Activated naive CD4-positive, alpha-beta T cell treated with anti-CD3 and anti-CD28 coated beads, Interleukin-2, amount 50 U/mL, for 24 hours (primary cell): ENCODE measurements at regions not wholly inside any gene's neighbourhood (a gene's known extent, or its start where the extent isn't known, plus 50 kb on each side); places are given as distances from the start of the nearest gene placed in this dataset.
"Not testable (repeated sequence)": the region's sequence is repeated elsewhere in the genome, so short reads cannot be mapped to it uniquely, and the experiment has no call there.

Experiments used
- H3K27ac Mint-ChIP-seq: one replicate; pipeline ENCODE4 v1.8.0; 2021; ENCODE audit warnings: mild to moderate bottlenecking, mixed read lengths
- H3K27me3 Mint-ChIP-seq: one replicate; pipeline ENCODE4 v1.8.0; 2021; ENCODE audit warnings: mixed read lengths
- H3K36me3 Mint-ChIP-seq: one replicate; pipeline ENCODE4 v1.8.0; 2021; ENCODE audit warnings: mixed read lengths
- H3K4me1 Mint-ChIP-seq: one replicate; pipeline ENCODE4 v1.8.0; 2021; ENCODE audit warnings: mixed read lengths
- H3K4me3 Mint-ChIP-seq: one replicate; pipeline ENCODE4 v1.8.0; 2021; ENCODE audit warnings: mild to moderate bottlenecking, mixed read lengths
- H3K9me3 Mint-ChIP-seq: one replicate; pipeline ENCODE4 v1.8.0; 2021; ENCODE audit warnings: mixed read lengths

DNA sequence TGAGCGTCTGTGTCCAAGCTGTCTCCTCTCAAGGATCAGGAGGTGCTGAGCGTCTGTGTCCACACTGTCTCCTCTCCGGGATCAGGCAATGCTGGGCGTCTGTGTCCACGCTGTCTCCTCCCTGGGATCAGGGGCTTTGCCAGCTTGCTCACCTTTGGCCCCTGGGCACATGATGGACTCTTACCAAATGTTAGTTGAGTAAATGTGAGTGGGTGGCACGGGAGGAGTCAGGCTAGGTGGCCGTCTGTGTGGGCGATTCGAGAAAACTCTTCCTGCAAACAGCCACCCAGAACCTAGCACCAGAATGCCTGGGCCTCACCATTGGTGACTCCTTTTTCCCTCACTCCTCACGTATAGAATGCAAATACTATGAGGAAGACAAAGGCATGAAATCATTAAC is 162.9 kb downstream of the LAT start:
- H3K36me3 Mint-ChIP-seq, H3K27me3 Mint-ChIP-seq, H3K9me3 Mint-ChIP-seq, H3K27ac Mint-ChIP-seq, H3K4me3 Mint-ChIP-seq: not testable (repeated sequence)
- peaks cover 39% of the 10 kb centered on the region for H3K4me1 Mint-ChIP-seq

DNA sequence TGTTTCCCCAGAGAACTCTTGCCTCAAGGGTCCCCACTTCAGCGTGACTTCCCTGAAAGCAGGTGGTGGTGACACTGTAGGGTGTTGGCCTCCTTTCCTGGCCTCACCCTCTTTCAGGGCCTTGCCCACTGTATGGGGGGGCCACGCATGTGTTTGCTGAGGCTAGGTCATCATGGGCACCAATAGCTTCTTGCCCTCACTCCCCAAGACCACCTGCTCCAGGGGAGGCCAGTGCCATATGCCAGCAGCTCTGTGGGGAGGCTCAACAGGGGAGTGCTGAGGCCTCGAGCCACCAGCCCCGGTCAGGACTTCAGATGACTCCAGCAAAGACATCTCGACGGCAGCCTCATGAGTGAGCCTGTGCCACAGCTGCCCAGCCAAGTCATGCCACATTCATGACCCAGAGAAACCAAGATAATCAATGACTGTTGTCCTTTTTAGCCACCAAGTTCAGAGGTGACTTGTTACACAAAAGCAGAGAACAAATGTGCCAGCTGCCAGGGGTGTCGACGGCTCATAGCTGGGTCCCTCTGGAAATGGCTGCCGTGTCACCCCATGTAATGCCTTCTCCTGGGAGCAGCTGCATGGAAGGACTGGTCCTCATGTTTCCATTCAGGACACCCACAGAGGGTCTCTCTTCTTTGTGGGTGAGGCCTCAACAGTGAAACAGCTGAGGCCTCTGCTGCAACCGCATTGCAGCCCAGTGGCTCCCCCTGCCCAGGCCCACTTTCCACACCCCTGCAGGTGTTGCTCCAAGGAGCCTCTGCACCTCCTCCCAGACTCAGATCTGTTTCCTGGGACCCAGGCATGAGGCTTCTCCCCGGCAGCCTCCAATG is 162.2 kb downstream of the LAT start:
- H3K9me3 Mint-ChIP-seq, H3K27me3 Mint-ChIP-seq, H3K27ac Mint-ChIP-seq, H3K4me3 Mint-ChIP-seq, H3K36me3 Mint-ChIP-seq: not testable (repeated sequence)
- peaks cover 36% of the 10 kb centered on the region for H3K4me1 Mint-ChIP-seq

DNA sequence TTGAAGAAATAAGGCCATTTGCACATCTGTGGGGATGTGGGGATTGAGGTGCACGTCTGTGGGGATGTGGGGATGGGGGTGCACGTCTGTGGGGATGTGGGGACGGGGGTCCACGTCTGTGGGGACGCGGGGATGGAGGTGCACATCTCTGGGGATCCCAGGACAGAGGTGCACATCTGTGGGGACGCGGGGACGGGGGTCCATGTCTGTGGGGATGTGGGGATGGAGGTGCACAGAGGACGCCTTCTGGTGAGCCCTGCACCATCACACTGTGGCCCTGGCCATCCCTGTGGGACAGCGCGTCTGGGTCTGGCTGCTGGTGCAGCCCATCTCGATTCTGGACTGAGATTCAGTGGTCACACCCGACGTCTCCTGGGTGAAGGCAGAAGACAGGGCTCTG is 161.4 kb downstream of the LAT start:
- no peak overlapping the region for H3K4me3 Mint-ChIP-seq
- peaks cover 36% of the 10 kb centered on the region for H3K4me1 Mint-ChIP-seq
- no peaks in the 10 kb centered on the region for H3K9me3 Mint-ChIP-seq
- no peak overlapping the region for H3K27ac Mint-ChIP-seq
- no peaks in the 10 kb centered on the region for H3K27me3 Mint-ChIP-seq
- H3K36me3 Mint-ChIP-seq: peaks cover 9% of the 10 kb centered on the region

DNA sequence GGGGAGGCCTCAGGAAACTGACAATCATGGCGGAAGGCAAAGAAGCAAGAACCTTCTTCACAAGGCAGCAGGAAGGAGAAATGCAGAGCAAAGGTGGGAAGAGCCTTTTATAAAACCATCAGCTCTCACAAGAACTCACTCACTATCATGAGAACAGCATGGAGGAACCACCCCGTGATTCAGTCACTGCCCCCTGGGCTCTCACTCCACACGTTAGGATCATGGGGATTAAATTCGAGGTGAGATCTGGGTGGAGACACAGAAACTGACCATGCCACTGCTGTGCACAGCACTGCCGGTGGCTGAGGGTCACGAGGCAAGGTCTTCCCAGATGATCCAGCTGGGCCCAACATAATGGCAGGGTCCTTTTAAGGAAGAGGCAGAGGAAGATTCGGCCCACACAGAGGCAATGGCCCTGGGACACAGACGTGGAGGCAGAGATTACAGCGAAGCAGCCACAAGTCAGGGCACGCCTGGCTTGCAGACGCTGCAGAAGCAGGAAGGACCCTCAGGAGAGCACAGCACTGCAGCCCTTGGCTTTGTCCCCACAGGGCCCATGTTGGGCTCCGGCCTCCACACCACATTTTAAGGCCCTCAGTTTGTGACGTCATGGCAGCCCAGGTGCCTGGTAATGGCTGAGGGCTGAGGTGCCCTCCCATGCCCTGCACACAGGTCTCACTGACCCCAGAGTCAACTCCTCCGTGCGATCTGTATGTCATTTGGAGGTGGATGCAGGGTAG is 160.8 kb downstream of the LAT start:
- H3K4me1 Mint-ChIP-seq: peaks cover 35% of the 10 kb centered on the region
- H3K4me3 Mint-ChIP-seq, H3K9me3 Mint-ChIP-seq, H3K36me3 Mint-ChIP-seq, H3K27me3 Mint-ChIP-seq: not testable (repeated sequence)
- peak overlapping the region; percentile 10 for H3K27ac Mint-ChIP-seq

DNA sequence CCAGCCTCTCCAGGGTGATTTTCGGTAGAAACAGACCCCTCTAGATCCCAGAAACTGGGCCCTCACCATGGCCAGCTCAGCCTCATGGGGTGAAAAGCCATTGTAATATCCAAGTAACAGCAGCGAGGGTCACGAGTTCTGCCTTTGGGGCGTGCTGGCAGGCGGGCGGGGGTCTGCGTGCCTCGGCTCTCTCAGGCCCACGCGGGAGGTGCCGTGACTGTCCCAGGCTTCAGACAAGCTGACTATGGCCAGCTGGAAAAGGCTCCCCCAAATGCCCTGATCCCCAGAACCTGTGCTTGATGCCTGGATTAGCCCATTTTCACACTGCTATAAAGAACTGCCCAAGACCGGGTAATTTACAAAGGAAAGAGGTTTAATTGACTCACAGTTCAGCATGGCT is 160.2 kb downstream of the LAT start:
- not testable (repeated sequence) for H3K27me3 Mint-ChIP-seq, H3K9me3 Mint-ChIP-seq, H3K36me3 Mint-ChIP-seq, H3K27ac Mint-ChIP-seq, H3K4me3 Mint-ChIP-seq
- H3K4me1 Mint-ChIP-seq: peaks cover 29% of the 10 kb centered on the region

DNA sequence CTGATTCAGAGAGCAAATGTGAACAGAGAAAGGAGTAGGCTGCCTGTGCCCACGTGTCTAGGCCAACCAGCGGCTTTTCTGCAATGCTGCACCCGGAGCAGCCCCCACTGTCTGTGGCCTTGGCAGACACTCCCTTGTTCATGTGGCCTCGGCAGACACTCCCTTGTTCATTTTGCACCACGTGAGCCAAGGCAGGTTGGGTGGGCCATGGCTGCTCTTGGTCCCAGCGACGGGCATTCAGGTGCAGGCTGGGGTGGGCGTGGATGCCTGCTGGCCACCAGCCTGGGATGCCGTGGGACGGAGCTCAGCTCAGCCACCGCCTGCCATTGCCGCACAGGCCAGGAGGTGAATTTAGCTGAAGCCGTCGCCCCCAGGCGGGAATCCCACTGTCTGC is 159.8 kb downstream of the LAT start:
- peaks cover 25% of the 10 kb centered on the region for H3K4me1 Mint-ChIP-seq
- not testable (repeated sequence) for H3K27ac Mint-ChIP-seq, H3K27me3 Mint-ChIP-seq, H3K36me3 Mint-ChIP-seq, H3K4me3 Mint-ChIP-seq, H3K9me3 Mint-ChIP-seq

DNA sequence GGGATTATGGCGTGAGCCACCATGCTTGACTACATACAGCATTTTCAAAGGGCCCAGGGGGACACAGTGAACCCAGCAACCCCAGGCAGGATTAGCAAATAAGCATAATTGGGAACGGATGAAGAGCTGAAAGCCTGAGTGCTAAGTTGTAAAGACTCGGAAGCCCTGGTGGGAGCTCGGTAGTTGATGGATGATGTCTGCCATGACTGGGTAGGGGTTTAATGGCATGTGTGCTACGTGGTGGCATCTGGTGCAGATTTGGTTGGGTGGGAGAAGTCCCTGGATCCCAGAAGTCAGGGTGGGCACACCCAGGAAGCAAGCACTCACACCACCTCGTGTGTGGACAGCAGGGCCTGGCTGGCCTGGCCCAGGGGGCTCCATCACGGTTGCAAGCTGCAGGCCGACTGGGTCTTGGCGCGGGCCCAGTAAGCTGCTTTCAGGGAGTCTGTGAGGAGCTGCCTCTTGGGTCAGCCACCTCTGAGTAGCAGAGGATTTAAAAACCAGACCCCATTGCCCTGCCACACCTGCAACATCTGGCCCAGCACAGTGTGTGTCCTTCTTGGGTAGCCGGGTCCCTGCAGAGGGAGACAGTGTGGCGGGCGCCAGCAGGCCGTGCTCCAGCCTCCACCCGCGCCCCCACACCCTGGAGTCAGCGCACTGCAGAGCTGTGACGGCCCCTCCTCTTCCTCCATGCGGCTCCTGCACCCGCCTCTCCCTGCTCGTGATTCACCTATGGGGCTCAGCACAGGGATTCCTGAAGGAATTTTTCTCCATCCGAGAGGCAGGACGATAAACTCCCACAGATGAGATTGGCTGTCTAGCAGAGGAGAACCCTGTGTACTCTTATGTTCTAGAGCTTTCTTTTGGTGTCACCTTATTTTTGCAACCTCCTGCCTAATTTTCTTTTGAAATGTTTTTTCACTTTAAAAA is 159.2 kb downstream of the LAT start:
- H3K9me3 Mint-ChIP-seq, H3K27ac Mint-ChIP-seq, H3K36me3 Mint-ChIP-seq, H3K4me3 Mint-ChIP-seq, H3K27me3 Mint-ChIP-seq: not testable (repeated sequence)
- H3K4me1 Mint-ChIP-seq: peaks cover 19% of the 10 kb centered on the region

DNA sequence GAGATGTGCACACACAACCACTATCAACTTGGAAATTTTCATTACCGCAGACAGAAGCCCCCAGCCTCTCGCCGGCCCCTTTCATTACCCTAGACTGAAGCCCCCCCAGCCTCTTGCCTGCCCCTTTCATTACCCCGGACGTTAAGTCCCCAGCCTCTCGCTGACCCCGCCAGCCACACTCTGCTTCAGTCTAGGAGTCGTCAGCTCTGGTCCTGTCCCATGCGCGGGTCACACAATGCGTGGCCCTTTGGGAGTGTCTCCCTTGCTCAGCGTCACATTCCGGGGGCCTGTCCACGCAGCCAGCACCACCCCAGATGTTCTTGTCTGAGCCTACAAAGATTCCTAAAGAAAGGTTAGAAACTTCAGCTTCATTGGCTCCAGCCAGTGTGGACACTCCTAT is 157.7 kb downstream of the LAT start:
- H3K27me3 Mint-ChIP-seq: not testable (repeated sequence)

DNA sequence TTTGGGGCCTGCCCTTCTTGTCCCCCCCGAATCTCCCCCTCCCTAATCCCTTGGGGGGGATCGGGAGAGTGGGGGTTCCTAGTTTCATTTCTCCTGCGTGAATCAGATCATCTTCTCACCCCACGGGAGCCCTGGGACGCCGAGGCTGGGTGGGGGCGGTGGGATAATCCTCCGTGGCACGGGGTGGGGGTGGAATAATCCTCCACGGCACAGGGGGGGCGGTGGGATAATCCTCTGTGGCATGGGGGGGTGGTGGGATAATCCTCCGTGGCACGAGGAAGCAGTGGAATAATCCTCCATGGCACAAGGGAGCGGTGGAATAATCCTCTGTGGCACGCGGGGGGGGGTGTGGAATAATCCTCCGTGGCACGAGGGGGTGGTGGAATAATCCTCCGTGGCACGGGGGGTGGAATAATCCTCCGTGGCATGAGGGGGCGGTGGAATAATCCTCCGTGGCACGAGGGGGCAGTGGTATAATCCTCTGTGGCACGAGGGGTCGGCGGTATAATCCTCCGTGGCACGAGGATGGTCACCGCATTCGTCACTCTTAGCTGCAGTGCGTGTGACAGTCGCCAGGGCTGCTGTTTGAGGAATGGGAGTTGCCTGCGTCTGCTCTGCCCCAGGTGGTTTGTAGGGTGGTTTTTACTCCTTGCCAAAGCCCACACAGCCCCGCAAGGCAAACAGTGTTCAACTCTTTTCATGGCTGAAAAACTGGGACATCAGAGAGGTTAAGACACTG is 156.9 kb downstream of the LAT start:
- Mint-ChIP-seq H3K36me3 (peaks cover 5% of the 10 kb centered on the region), H3K27me3 (no peaks in the 10 kb centered on the region), H3K4me1 (peaks cover 19% of the 10 kb centered on the region), H3K4me3 (no peak overlapping the region), H3K27ac (no peak overlapping the region), H3K9me3 (no peaks in the 10 kb centered on the region)

More for the DNA sequence above, 157.7 kb downstream of the LAT start:
- H3K9me3 Mint-ChIP-seq, H3K36me3 Mint-ChIP-seq, H3K27ac Mint-ChIP-seq, H3K4me3 Mint-ChIP-seq: not testable (repeated sequence)
- H3K4me1 Mint-ChIP-seq: peaks cover 15% of the 10 kb centered on the region

DNA sequence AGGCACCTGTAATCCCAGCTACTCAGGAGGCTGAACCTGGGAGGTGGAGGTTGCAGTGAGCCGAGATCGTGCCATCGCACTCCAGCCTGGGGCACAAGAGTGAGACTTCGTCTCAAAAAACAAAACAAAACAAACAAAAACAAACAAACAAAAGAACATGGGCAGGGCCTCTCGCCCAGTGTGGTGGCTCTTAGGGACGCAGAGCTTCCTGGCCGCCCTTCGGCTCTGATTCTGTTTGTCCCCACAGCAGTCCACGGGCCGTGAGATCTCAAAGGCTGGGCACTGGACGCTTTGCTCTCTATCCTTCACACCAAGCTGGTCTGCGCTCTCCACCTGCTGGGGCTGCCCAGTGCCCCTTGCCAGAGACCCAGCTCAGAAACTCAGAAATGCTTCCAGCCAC is 156.3 kb downstream of the LAT start:
- H3K9me3 Mint-ChIP-seq, H3K27ac Mint-ChIP-seq, H3K4me3 Mint-ChIP-seq, H3K27me3 Mint-ChIP-seq, H3K36me3 Mint-ChIP-seq: not testable (repeated sequence)
- H3K4me1 Mint-ChIP-seq: peaks cover 19% of the 10 kb centered on the region

DNA sequence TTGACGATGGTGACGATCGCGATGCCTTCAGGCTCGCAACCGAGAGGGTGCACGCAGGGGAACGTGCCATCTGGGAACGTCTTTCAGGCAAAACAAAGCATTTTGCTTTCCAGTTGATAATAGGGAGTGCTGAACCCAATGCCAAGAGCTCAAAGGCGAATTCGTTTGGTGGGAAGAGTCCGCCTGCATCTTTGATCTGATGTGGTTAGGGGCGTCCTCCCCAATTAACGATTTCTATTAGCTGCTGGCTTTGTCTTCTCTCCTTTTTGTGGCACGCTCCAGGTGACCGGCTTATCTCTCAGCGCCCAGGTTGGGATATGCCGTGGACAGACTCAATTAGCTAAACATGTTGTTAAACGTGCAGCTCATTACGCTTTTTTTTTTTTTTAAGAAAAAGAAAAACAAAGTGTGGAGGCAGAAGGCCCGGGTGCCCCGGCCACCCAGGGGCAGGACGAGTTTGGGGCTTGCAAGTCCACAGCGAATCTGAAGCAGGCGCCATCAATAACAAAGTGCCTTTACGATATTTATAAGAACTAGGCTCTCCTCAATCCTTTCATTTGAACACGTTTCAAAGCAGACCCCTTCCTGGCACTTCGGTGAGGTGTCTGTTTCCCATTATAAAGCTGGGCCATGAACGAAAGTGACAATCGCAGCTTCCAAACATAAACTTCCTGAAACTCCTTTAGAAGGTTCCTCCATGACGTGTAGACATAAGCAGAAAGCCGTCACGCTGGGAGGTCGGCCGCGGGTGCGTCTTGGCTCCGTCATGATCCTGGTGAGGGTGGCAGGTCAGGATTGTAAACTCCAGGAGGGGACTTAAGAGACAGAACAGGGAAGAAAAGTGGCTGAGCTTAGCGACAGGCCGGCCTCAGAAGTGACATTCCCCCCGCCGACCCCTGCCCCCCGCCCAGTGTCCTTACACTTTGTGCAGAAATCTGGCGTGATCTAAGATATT is 155.3 kb downstream of the LAT start:
- not testable (repeated sequence) for H3K4me1 Mint-ChIP-seq, H3K27me3 Mint-ChIP-seq, H3K9me3 Mint-ChIP-seq, H3K27ac Mint-ChIP-seq, H3K36me3 Mint-ChIP-seq, H3K4me3 Mint-ChIP-seq

DNA sequence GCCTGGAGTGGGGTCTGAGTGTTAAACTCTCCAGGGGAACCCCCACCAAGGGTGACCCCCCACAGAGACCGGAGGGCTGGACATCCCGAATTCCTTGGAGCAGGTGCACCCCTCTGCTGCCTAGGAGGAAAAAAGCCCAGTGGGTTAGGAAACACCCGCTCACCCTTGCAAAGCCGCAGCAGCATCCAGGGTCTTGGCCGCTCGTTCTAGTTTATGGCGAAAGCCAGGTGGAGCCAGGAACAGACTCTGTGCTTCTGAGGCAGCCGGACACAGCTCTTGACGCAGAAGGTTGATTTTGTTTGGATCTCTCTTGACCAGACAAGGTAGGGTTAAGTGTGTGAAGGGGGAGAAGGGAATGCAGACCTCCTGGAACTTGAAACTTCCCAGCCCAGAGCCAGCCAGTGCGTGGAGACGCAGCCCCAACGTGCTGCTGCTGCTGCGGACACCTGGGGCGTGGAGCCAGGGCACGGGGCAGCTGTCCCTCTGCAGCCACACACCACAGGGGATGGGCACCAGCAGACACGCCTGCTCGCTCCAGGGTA is 154.5 kb downstream of the LAT start:
- Mint-ChIP-seq H3K4me1 (peaks cover 13% of the 10 kb centered on the region), H3K9me3 (no peaks in the 10 kb centered on the region), H3K27ac (no peak overlapping the region), H3K36me3 (peaks cover 2% of the 10 kb centered on the region), H3K27me3 (no peaks in the 10 kb centered on the region), H3K4me3 (no peak overlapping the region)

DNA sequence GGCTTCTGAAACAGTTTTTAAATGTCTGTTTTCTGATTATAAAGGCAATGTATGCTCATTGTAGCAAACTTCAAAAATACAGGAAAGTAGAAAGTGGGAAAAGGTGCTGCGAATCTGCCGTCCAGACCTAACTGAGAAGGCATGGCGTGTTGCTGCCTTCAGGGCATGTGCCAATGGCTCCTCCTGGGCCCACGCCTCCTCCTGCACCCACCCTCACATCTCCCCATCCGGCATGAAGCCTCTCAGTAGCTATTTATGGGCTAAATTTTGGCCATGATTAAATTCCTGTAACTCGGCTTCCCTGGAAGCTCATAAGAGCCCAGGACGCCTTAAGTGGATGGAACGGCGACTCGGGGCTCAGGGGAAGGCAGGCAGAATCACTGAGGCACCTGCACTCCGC is 153.8 kb downstream of the LAT start:
- H3K27me3 Mint-ChIP-seq, H3K9me3 Mint-ChIP-seq, H3K4me3 Mint-ChIP-seq, H3K27ac Mint-ChIP-seq, H3K36me3 Mint-ChIP-seq: not testable (repeated sequence)
- H3K4me1 Mint-ChIP-seq: peaks cover 13% of the 10 kb centered on the region

DNA sequence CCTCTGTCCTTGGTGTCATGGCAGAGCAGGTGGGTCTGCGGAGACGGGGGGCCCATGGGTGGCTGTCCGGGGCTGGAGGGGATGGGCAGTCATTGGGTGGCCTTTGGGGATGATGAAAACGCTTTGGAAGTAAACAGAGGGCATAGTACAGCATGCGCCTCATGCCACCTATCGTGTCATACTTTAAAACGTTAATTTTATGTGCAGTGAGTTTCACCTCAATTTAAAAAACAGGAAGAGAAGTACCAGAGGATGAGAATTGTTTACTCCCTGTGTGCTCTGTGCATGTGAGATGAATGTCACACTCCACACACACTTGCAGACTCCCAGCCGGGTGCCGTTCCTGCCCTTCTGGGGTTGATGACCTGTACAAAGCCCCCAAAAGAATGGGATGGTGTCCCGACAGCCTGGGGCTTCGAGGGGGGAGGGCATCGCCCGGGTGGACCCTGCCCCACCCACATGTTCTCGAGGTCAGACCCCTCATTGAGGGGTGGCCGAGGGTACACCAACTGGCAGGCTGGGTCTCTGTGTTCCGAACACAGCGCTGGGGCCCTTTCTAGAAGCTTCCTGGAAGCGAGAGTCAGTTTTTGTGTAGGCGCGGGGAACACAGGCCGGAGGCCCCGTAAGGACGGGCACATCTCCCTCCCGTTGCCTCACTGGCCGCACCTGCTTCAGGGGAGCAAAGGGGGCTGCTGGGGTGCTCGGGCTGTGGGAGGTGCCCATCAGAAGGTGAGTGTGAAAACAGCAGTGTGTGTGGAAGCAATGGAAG is 153.2 kb downstream of the LAT start:
- not testable (repeated sequence) for H3K9me3 Mint-ChIP-seq, H3K36me3 Mint-ChIP-seq, H3K27me3 Mint-ChIP-seq, H3K27ac Mint-ChIP-seq, H3K4me3 Mint-ChIP-seq
- H3K4me1 Mint-ChIP-seq: peaks cover 13% of the 10 kb centered on the region
